T-helper 1 cell treated with Interleukin-12 subunit alpha and Interleukin-12 subunit beta and Interleukin-4 antibody, amounts not matched to agents 30 ng/mL and 1 ng/mL, for 36 hours (primary cell): ENCODE measurements at regions not wholly inside any gene's neighbourhood (a gene's known extent, or its start where the extent isn't known, plus 50 kb on each side); places are given as distances from the start of the nearest gene placed in this dataset.

Experiments used
- intact Hi-C: fragments of 100-400 bp; cut with micrococcal nuclease; formaldehyde crosslinking; loops from one replicate; pipeline ENCODE4 v1.15.1; 2024

- intact Hi-C loops = no loop called here
These were observed 762.0 kb upstream of the IGFBP3 start for GRCh38 chr7:46682836-46683624.

- intact Hi-C loops = no loop called here
These were observed 760.9 kb upstream of the IGFBP3 start for GRCh38 chr7:46681865-46682503.

- intact Hi-C loops = no loop called here
These were observed 759.1 kb upstream of the IGFBP3 start for GRCh38 chr7:46680147-46680546.

- intact Hi-C loops = no loop called here
These were observed 758.6 kb upstream of the IGFBP3 start for GRCh38 chr7:46679671-46680070.

GRCh38 chr7:46678421-46678820 is 757.3 kb upstream of the IGFBP3 start:
- intact Hi-C loops = no loop called here

- intact Hi-C loops = no loop called here
These were observed 754.4 kb upstream of the IGFBP3 start for GRCh38 chr7:46675456-46675855.

- intact Hi-C loops = no loop called here
These were observed 751.8 kb upstream of the IGFBP3 start for GRCh38 chr7:46672861-46673260.

- intact Hi-C loops = no loop called here
These were observed 750.2 kb upstream of the IGFBP3 start for GRCh38 chr7:46671108-46671769.

- intact Hi-C loops = no loop called here
These were observed 748.0 kb upstream of the IGFBP3 start for GRCh38 chr7:46669028-46669427.

- intact Hi-C loops = no loop called here
These were observed 743.4 kb upstream of the IGFBP3 start for GRCh38 chr7:46664453-46664852.

GRCh38 chr7:46663025-46663424 is 742.0 kb upstream of the IGFBP3 start:
- intact Hi-C loops = no loop called here

- intact Hi-C loops = no loop called here
These were observed 740.4 kb upstream of the IGFBP3 start for GRCh38 chr7:46661431-46661830.

- intact Hi-C loops = no loop called here
These were observed 739.4 kb upstream of the IGFBP3 start for GRCh38 chr7:46660402-46660980.

GRCh38 chr7:46658281-46658680 is 737.2 kb upstream of the IGFBP3 start:
- intact Hi-C loops = no loop called here

- intact Hi-C loops = no loop called here
These were observed 733.7 kb upstream of the IGFBP3 start for GRCh38 chr7:46654546-46655443.

GRCh38 chr7:46653848-46654247 is 732.8 kb upstream of the IGFBP3 start:
- intact Hi-C loops = no loop called here

GRCh38 chr7:46652317-46652716 is 731.2 kb upstream of the IGFBP3 start:
- intact Hi-C loops = no loop called here

GRCh38 chr7:46651561-46652088 is 730.6 kb upstream of the IGFBP3 start:
- intact Hi-C loops = no loop called here

- intact Hi-C loops = no loop called here
These were observed 730.0 kb upstream of the IGFBP3 start for GRCh38 chr7:46651070-46651469.

GRCh38 chr7:46649876-46650275 is 728.8 kb upstream of the IGFBP3 start:
- intact Hi-C loops = no loop called here
